Naive B cell (primary cell): ENCODE measurements at regions not wholly inside any gene's neighbourhood (a gene's known extent, or its start where the extent isn't known, plus 50 kb on each side); places are given as distances from the start of the nearest gene placed in this dataset.

Experiments
- ATAC-seq, 2 donors: fragments of 150-1000 bp; cut with Tn5 transposase; 2 replicates each; pipeline ENCODE4 v1.10.0; 2021; ENCODE audit warnings: low read depth in 2 of 2, mild to moderate bottlenecking in 2 of 2, moderate library complexity in 2 of 2
- DNase-seq: peaks from one replicate; pipeline ENCODE4 v3.0.0; 2022
- H3K27ac Mint-ChIP-seq, 6 donors: one replicate each; pipeline ENCODE4 v1.8.0; 2020 to 2022; ENCODE audit warnings: mild to moderate bottlenecking in 6 of 6, mixed read lengths in 6 of 6, moderate library complexity in 5 of 6, inconsistent platforms in 2 of 6
- H3K27me3 Mint-ChIP-seq, 3 donors: one replicate each; pipeline ENCODE4 v1.8.0; 2021 to 2022; ENCODE audit warnings: mixed read lengths in 3 of 3, mild to moderate bottlenecking in 1 of 3
- H3K36me3 Mint-ChIP-seq, 2 donors: one replicate each; pipeline ENCODE4 v1.8.0; 2020 to 2022; ENCODE audit warnings: mixed read lengths in 2 of 2, inconsistent platforms in 1 of 2, mild to moderate bottlenecking in 1 of 2
- H3K4me1 Mint-ChIP-seq, 3 donors: one replicate each; pipeline ENCODE4 v1.8.0; 2020 to 2022; ENCODE audit warnings: mixed read lengths in 3 of 3, inconsistent platforms in 1 of 3, mild to moderate bottlenecking in 1 of 3, moderate library complexity in 1 of 3
- H3K4me3 Mint-ChIP-seq, 8 donors: one replicate each; pipeline ENCODE4 v1.8.0; 2020 to 2022; ENCODE audit warnings: mild to moderate bottlenecking in 8 of 8, mixed read lengths in 8 of 8, moderate library complexity in 8 of 8, inconsistent platforms in 2 of 8
- H3K9me3 Mint-ChIP-seq, 7 donors: one replicate each; pipeline ENCODE4 v1.8.0; 2020 to 2022; ENCODE audit warnings: mixed read lengths in 7 of 7, mild to moderate bottlenecking in 5 of 7, inconsistent platforms in 2 of 7, moderate library complexity in 1 of 7

DNA sequence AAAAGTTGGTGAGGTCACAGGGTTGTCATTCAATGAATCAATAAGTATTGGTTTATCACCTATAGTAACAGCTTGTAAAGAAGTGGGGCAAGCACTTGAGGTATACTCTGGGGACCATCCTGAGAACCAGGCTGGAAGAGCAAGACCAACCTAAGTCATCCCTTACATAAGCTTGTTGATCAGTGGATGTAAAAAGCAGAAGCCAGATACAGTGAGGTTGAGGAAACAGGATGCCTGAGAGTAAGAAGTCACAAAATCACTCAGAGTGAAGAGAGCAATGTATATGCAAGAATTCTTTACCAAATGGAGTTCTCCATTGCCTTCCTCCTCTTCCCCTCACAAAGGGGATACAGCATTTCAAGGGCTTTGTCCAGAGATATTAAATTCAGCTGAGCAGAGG lies 76.3 kb upstream of the PACRGL start:
- Mint-ChIP-seq H3K4me3 (no peak overlapping the region), H3K9me3 (peaks cover 0 to 3% (median 0%) of the 10 kb centered on the region in 7 donors), H3K27me3 (no peaks in the 10 kb centered on the region), H3K27ac (no peak overlapping the region), H3K36me3 (no peaks in the 10 kb centered on the region), H3K4me1 (peaks cover 0 to 6% (median 3%) of the 10 kb centered on the region in 3 donors)
- no peak for DNase-seq
- ATAC-seq = no peak

DNA sequence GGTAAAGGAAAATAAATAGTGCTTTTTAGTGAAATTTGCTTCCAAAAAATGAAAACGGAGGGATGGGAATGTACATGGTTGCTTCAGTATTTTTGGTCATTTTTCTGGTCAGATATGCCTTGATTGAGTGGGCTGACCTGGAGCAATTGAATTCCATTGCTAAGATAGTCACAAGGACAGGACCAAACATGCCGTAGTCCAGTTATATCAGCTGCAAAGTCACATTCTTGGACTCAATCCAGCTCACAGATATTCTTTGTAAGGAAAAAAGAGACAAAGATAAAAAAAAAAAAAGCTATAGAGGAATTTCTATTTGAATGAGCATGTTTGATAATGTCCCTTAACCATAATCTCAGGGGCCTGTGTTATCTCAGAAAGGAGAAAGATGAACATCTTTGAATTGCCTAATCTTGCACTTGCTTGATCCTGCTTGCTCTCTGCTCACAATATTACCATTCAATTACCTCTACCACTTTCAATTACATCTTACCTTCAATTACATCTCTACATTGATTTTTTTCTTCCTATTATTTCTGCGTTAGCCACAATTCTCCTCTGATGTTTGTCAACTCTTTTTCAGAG lies 75.4 kb upstream of the PACRGL start:
- Mint-ChIP-seq H3K9me3 (peaks cover 0 to 3% (median 0%) of the 10 kb centered on the region in 7 donors), H3K27ac (no peak overlapping the region), H3K4me3 (no peak overlapping the region), H3K4me1 (peaks cover 0 to 6% (median 3%) of the 10 kb centered on the region in 3 donors), H3K27me3 (no peaks in the 10 kb centered on the region), H3K36me3 (no peaks in the 10 kb centered on the region)
- ATAC-seq = no peak
- no peak for DNase-seq

DNA sequence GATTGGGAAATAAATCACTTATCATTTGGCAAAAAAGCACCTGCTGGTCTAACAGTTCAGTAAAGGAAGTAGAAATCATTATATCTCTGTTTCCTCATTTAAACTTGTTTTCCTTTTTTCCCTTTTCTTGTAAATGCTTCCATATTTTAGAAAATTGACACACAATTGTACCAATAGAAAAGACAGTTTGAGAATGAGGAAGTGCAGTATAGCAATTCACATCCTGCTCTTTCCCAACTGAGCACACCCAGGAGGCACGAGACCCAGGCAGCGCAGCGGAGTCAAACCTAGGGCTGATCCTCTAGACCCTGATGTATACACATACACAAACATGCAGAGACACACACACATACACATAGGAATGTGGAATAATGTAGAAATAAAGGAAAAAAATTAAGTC lies 74.8 kb upstream of the PACRGL start:
- Mint-ChIP-seq H3K4me1 (peaks cover 0 to 6% (median 3%) of the 10 kb centered on the region in 3 donors), H3K9me3 (peaks cover 0 to 3% (median 0%) of the 10 kb centered on the region in 7 donors), H3K36me3 (no peaks in the 10 kb centered on the region), H3K4me3 (no peak overlapping the region), H3K27me3 (no peaks in the 10 kb centered on the region), H3K27ac (no peak overlapping the region)
- ATAC-seq (no peak), DNase-seq (no peak)

DNA sequence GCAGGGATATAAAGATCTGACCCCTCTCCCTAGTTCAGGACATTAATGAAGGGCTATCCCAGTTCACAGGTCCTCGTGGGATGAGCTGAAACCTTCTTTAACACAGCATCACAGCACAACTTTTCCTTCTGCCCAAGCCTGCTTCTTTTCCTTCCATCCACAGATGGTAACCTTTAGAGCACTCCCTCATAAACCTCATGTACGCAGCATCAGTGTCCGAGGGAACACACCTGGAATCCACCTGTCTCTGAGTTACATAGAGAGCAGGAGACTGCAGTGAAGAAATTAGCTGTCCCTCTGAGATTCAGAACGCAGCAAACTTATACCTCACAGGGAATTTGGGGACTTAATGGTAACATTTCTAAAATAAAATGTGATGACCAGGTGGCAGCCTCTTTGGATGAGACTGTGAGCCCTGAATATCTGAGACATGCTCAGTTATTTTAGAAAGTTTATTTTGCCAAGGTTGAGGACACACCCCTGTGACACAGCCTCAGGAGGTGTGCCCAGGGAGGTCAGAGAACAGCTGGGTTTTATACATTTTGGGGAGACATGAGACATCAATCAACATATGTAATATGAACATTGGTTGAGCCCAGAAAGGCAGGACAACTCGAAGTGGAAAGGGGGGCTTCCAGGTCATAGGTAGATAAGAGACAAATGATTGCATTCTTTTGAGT lies 73.8 kb upstream of the PACRGL start:
- H3K4me3 Mint-ChIP-seq = no peak overlapping the region
- no peaks in the 10 kb centered on the region for H3K36me3 Mint-ChIP-seq
- DNase-seq (no peak), ATAC-seq (no peak)
- peak overlapping the region in 1 of 6 donors; percentile 24 for H3K27ac Mint-ChIP-seq
- H3K4me1 Mint-ChIP-seq = peaks cover 0 to 6% (median 3%) of the 10 kb centered on the region in 3 donors
- peaks cover 0 to 3% (median 0%) of the 10 kb centered on the region in 7 donors for H3K9me3 Mint-ChIP-seq
- H3K27me3 Mint-ChIP-seq = no peaks in the 10 kb centered on the region

DNA sequence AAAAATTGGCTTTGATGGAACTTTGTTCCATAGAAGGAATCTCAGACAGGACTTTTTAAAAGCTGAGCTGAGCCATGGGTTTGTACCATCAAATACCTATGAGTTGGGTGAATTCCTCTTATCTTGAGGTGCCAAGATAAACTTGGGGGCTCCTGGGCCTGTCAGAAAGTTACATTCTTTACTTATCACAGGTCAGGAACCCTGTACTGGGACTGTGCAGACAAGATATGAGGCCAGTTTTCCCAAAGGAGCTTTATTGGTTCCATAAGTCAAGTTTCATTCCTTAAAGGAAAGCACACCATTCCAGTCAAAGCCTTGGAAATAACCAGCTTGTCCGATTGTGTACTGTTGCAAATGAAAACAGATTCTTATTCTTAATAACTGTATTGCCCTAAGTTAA lies 72.4 kb upstream of the PACRGL start:
- no peaks in the 10 kb centered on the region for H3K27me3 Mint-ChIP-seq
- no peak for ATAC-seq
- H3K27ac Mint-ChIP-seq = no peak overlapping the region
- no peaks in the 10 kb centered on the region for H3K36me3 Mint-ChIP-seq
- H3K9me3 Mint-ChIP-seq = peaks cover 0 to 3% (median 0%) of the 10 kb centered on the region in 7 donors
- no peak for DNase-seq
- peaks cover 0 to 6% (median 3%) of the 10 kb centered on the region in 3 donors for H3K4me1 Mint-ChIP-seq
- H3K4me3 Mint-ChIP-seq = no peak overlapping the region

DNA sequence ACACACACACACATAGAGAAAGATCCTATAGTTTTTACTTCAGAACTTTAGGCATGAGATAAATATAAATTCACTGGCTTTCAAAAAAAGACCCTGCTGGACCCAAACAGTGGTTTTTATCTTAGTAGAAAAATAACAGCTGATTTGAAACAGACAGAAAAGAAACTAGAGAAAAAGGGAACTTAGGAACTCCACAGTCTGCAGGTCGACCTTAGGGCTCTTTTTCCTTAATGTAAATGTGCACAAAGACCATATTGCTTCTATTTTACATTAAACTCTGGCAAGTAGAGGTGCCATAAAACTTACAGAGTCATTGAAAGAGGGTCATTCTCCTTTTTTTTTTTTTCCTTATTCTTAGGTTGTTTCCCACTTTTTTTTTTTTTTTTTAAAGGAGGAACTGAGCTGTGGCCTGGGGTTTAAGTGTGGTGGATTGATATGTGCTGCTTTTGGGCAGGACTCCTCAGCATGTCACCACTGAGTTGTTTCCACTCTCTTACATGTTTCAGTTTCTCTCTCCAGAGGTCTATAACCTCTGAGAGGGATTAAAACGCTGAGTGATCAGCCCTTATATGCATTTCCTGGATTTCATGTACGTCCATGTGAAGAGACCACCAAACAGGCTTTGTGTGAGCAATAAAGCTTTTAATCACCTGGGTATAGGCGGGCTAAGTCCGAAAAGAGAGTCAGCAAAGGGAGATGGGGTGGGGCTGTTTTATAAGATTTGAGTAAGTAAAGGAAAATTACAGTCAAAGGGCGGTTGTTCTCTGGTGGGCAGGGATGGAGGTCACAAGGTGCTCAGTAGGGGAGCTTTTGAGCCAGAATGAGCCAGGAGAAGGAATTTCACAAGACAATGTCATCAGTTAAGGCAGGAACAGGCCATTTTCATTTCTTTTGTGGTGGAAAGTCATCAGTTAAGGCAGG lies 70.8 kb upstream of the PACRGL start:
- Mint-ChIP-seq H3K9me3 (peaks cover 0 to 3% (median 0%) of the 10 kb centered on the region in 7 donors), H3K4me1 (peaks cover 0 to 6% (median 3%) of the 10 kb centered on the region in 3 donors), H3K27ac (no peak overlapping the region), H3K4me3 (peak overlapping the region in 1 of 8 donors; percentile 24), H3K27me3 (peaks cover 0 to 6% (median 0%) of the 10 kb centered on the region in 3 donors), H3K36me3 (no peaks in the 10 kb centered on the region)
- DNase-seq = no peak
- ATAC-seq = no peak

DNA sequence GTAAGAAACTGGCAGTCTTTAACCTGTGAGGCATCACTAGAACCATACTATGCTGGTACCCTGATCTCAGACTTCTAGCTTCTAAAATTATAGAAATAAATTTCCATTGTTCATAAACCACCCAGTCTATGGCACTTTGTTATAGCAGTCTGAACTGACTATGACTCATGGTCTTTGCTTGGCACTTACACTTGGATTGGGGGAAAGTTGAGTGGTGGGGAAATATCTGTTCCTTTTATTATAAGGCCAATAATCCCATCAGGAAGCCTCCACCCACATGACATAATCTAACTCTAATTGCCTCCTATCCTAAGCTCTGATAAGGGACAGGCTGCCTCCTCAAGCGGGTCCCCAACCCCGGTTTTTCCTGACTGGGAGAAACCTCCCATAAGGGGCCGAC lies 61.4 kb upstream of the PACRGL start:
- ATAC-seq = no peak

DNA sequence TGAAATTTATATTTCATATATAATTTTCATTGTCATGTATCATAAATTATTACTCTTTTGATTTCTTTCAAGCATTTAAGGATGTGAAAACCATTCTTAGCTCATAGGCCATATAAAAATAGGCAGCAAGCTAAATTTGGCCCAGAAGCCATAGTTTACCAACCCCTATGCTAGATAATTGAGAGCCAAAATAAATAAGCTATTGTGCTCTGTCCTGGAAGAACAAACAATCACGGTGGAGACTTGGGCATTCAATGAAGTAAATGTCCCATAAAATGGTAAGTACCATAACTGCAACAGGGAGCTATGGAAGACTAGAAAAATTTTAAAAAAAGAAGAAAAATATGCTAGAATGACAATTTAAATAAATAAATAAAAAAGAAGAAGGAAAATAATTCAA lies 60.9 kb upstream of the PACRGL start:
- Mint-ChIP-seq H3K4me3 (peak overlapping the region in 1 of 8 donors; percentile 4), H3K9me3 (peaks cover 0 to 8% (median 4%) of the 10 kb centered on the region in 7 donors), H3K36me3 (no peaks in the 10 kb centered on the region), H3K4me1 (no peaks in the 10 kb centered on the region), H3K27me3 (peaks cover 0 to 4% (median 2%) of the 10 kb centered on the region in 3 donors), H3K27ac (no peak overlapping the region)
- DNase-seq (no peak), ATAC-seq (no peak)

More for the DNA sequence above, 61.4 kb upstream of the PACRGL start:
- DNase-seq = no peak
- H3K36me3 Mint-ChIP-seq = no peaks in the 10 kb centered on the region
- peaks cover 0 to 7% (median 4%) of the 10 kb centered on the region in 3 donors for H3K27me3 Mint-ChIP-seq
- H3K9me3 Mint-ChIP-seq = peaks cover 0 to 8% (median 4%) of the 10 kb centered on the region in 7 donors
- no peak overlapping the region for H3K27ac Mint-ChIP-seq
- no peak overlapping the region for H3K4me3 Mint-ChIP-seq
- H3K4me1 Mint-ChIP-seq = no peaks in the 10 kb centered on the region

DNA sequence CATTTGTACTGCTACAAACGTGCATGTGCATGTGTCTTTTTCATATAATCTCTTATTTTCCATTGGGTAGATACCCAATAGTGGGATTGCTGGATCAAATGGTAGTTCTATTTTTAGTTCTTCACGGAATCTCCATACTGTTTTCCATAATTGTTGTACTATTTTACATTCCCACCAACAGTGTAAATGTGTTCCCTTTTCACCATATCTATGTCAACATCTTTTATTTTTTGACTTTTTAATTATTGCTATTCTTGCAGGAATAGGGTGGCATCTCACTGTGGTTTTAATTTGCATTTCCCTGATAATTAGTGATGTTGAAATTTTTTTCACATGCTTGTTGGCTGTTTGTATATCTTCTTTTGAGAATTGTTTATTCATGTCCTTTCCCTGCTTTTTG lies 59.3 kb upstream of the PACRGL start:
- H3K27ac Mint-ChIP-seq = no peak overlapping the region
- H3K27me3 Mint-ChIP-seq = peaks cover 0 to 4% (median 0%) of the 10 kb centered on the region in 3 donors
- no peak overlapping the region for H3K4me3 Mint-ChIP-seq
- no peaks in the 10 kb centered on the region for H3K36me3 Mint-ChIP-seq
- no peaks in the 10 kb centered on the region for H3K4me1 Mint-ChIP-seq
- no peak for DNase-seq
- peaks cover 0 to 8% (median 0%) of the 10 kb centered on the region in 7 donors for H3K9me3 Mint-ChIP-seq
- ATAC-seq = no peak

DNA sequence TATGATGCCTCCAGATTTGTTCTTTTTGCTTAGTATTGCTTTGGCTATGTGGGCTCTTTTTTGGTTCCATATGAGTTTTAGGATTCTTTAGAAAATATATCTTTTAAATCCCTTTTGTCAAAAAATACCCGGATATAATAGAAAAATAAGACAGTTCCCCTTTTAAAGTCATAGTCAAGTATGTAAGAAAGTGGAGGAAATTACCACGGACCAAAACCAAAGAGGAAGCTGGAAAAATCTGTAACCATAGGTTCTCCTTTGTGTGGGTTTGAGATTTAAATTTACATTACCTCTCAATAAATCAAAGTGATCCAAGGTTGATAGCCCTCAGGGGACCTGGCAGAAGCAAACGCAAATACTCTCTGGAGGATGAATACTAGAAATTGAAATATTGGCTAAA lies 58.3 kb upstream of the PACRGL start:
- Mint-ChIP-seq H3K4me1 (no peaks in the 10 kb centered on the region), H3K27me3 (peaks cover 0 to 4% (median 0%) of the 10 kb centered on the region in 3 donors), H3K9me3 (peaks cover 0 to 8% (median 0%) of the 10 kb centered on the region in 7 donors), H3K27ac (no peak overlapping the region), H3K4me3 (no peak overlapping the region), H3K36me3 (no peaks in the 10 kb centered on the region)
- no peak for DNase-seq
- no peak for ATAC-seq

DNA sequence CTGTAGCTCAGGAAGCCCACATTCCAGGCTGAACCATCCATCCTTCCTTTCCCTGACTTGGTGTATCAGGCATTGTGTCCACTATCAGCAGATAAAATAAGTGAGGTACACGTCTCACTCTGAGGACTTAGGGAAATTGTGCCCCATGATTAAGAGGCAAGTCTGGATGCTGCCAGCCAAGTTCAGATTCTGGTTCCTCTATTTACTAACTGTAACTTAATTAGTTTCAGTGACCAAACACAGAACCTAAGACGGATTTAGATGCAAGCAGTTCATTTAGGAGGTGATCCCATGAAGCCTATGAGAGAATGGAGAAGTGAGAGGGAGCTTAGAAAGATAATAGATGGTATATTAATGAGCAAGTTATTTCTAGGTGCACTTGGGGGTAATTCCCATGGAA lies 56.6 kb upstream of the PACRGL start:
- H3K27ac Mint-ChIP-seq = no peak overlapping the region
- no peaks in the 10 kb centered on the region for H3K4me1 Mint-ChIP-seq
- H3K4me3 Mint-ChIP-seq = no peak overlapping the region
- H3K36me3 Mint-ChIP-seq = no peaks in the 10 kb centered on the region
- no peak for DNase-seq
- H3K27me3 Mint-ChIP-seq = peaks cover 0 to 4% (median 0%) of the 10 kb centered on the region in 3 donors
- peaks cover 0 to 8% (median 0%) of the 10 kb centered on the region in 7 donors for H3K9me3 Mint-ChIP-seq
- ATAC-seq = no peak

DNA sequence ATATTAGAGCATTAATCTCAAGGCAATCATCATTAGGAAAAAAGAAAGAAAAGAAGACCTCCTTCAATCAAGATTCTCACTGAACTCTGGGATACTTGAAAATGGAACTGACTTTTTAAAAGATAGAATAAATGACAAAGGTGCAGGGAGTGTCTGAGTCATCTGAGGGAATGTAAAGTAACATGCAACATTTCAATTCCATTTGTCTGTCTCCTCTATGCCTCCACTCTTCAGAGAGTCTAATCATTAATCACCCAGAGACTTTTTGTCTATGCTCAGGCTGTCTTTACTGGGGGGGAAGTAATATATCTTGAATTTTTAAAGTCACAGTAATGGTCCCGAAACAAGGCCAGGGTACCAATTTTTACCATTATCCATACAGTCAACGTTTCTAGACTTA lies 55.0 kb upstream of the PACRGL start:
- Mint-ChIP-seq H3K36me3 (no peaks in the 10 kb centered on the region), H3K4me1 (no peaks in the 10 kb centered on the region), H3K27ac (no peak overlapping the region), H3K4me3 (no peak overlapping the region), H3K27me3 (no peaks in the 10 kb centered on the region), H3K9me3 (peaks cover 0 to 8% (median 2%) of the 10 kb centered on the region in 7 donors)
- ATAC-seq (no peak), DNase-seq (no peak)

DNA sequence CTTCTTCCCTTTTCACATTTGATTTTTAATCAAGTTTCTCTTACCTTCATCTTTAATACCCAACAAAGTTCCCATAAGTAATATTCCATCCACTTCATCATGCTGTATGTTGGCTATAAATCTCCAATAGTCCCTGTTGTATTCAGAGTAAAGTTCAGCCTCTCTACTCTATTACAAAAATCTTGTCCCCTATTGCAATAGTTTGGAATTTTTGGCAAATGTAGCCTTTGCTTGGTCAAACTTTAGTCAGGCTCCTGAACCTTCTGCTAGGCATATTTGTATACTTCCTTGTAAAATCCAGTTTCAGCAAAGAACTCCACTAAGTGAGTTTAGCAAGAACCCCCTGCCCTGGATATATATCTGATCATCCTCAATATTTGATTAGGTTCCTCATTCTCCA lies 54.0 kb upstream of the PACRGL start:
- Mint-ChIP-seq H3K4me1 (no peaks in the 10 kb centered on the region), H3K4me3 (no peak overlapping the region), H3K27ac (no peak overlapping the region), H3K9me3 (peaks cover 0 to 9% (median 3%) of the 10 kb centered on the region in 7 donors), H3K36me3 (no peaks in the 10 kb centered on the region), H3K27me3 (no peaks in the 10 kb centered on the region)
- DNase-seq (no peak), ATAC-seq (no peak)
